ENCODE measurements at regions not wholly inside any gene's neighbourhood (a gene's known extent, or its start where the extent isn't known, plus 50 kb on each side); places are given as distances from the start of the nearest gene placed in this dataset.

- FAIRE-seq (no peak), DNase-seq (ENCODE audit: low read depth, low spot score) (no peak)
- Histone ChIP-seq H3K4me2 (ENCODE audit: insufficient read depth, low read length) (no peak overlapping the region), H3K36me3 (ENCODE audit: control insufficient read depth in 2 of 2, extremely low read depth in 1 of 2, insufficient read depth in 2 of 2, low read length in 2 of 2) (no peaks in the 10 kb centered on the region), H4K20me1 (replicated peaks; ENCODE audit: control insufficient read depth, extremely low read depth, insufficient read depth, low read length) (no peaks in the 10 kb centered on the region), H3K27me3 (ENCODE audit: control insufficient read depth in 2 of 2, insufficient read depth in 2 of 2, low read length in 2 of 2) (no peaks in the 10 kb centered on the region), H2AFZ (ENCODE audit: low read depth, low read length) (no peak overlapping the region), H3K9ac (replicated peaks; ENCODE audit: extremely low read depth, insufficient read depth, low read length) (no peak overlapping the region), H3K4me1 (ENCODE audit: control insufficient read depth, extremely low read depth, insufficient read depth, low read length) (no peaks in the 10 kb centered on the region), H3K4me3 (replicated peaks in 1 of 3; ENCODE audit: insufficient read depth in 1 of 3, low read depth in 1 of 3, low read length in 3 of 3) (no peak overlapping the region), H3K9me1 (replicated peaks; ENCODE audit: control insufficient read depth, extremely low read depth, insufficient read depth, low read length) (no peaks in the 10 kb centered on the region), H3K9me3 (replicated peaks; ENCODE audit: control insufficient read depth, insufficient read depth, low read length) (no peaks in the 10 kb centered on the region), H3K27ac (ENCODE audit: insufficient read depth, low read depth, low read length) (no peak overlapping the region), H3K79me2 (ENCODE audit: control insufficient read depth, insufficient read depth, low read length) (no peaks in the 10 kb centered on the region)
- intact Hi-C loops (cut with micrococcal nuclease) (no loop called here), dilution Hi-C loops (cut with MboI; ENCODE audit: extremely low pct_ligation_motif_present, low sequenced_read_pairs) (no loop called here)
- CTCF ChIA-PET: no interaction called here
- no TSS peak for BruUV-seq (replicated peaks)
- no peak for TF ChIP-seq MYC (IDR thresholded peaks at IDR 0.05; ENCODE audit: low read depth, low read length)
- POLR2A ChIA-PET: no interaction called here
Observed at GRCh38 chr9:80410106-80410505, 838.3 kb downstream of the TLE4 start.

- Histone ChIP-seq H3K4me2 (ENCODE audit: insufficient read depth, low read length) (no peak overlapping the region), H2AFZ (ENCODE audit: low read depth, low read length) (no peak overlapping the region), H3K27me3 (ENCODE audit: control insufficient read depth in 2 of 2, insufficient read depth in 2 of 2, low read length in 2 of 2) (no peaks in the 10 kb centered on the region), H3K4me1 (ENCODE audit: control insufficient read depth, extremely low read depth, insufficient read depth, low read length) (no peaks in the 10 kb centered on the region), H3K4me3 (replicated peaks in 1 of 3; ENCODE audit: insufficient read depth in 1 of 3, low read depth in 1 of 3, low read length in 3 of 3) (no peak overlapping the region), H3K27ac (ENCODE audit: insufficient read depth, low read depth, low read length) (no peak overlapping the region), H3K79me2 (ENCODE audit: control insufficient read depth, insufficient read depth, low read length) (no peaks in the 10 kb centered on the region), H3K9ac (replicated peaks; ENCODE audit: extremely low read depth, insufficient read depth, low read length) (no peak overlapping the region), H3K9me1 (replicated peaks; ENCODE audit: control insufficient read depth, extremely low read depth, insufficient read depth, low read length) (no peaks in the 10 kb centered on the region), H3K9me3 (replicated peaks; ENCODE audit: control insufficient read depth, insufficient read depth, low read length) (no peaks in the 10 kb centered on the region), H4K20me1 (replicated peaks; ENCODE audit: control insufficient read depth, extremely low read depth, insufficient read depth, low read length) (no peaks in the 10 kb centered on the region), H3K36me3 (ENCODE audit: control insufficient read depth in 2 of 2, extremely low read depth in 1 of 2, insufficient read depth in 2 of 2, low read length in 2 of 2) (no peaks in the 10 kb centered on the region)
- BruUV-seq (replicated peaks): no TSS peak
- FAIRE-seq: no peak
- CTCF ChIA-PET: no interaction called here
- intact Hi-C loops (cut with micrococcal nuclease): no loop called here
- dilution Hi-C loops (cut with MboI; ENCODE audit: extremely low pct_ligation_motif_present, low sequenced_read_pairs): no loop called here
- POLR2A ChIA-PET: no interaction called here
- no peak for DNase-seq (ENCODE audit: low read depth, low spot score)
- no peak for TF ChIP-seq EZH2 (IDR thresholded peaks at IDR 0.05; ENCODE audit: borderline replicate concordance, low read depth, low read length, severe bottlenecking)
Observed at GRCh38 chr9:80407220-80407619, 835.5 kb downstream of the TLE4 start.

- dilution Hi-C loops (cut with MboI; ENCODE audit: extremely low pct_ligation_motif_present, low sequenced_read_pairs) (no loop called here), intact Hi-C loops (cut with micrococcal nuclease) (no loop called here)
- ChIA-PET POLR2A (no interaction called here), CTCF (no interaction called here)
- BruUV-seq (replicated peaks): no TSS peak
- Histone ChIP-seq H3K27me3 (ENCODE audit: control insufficient read depth in 2 of 2, insufficient read depth in 2 of 2, low read length in 2 of 2) (no peaks in the 10 kb centered on the region), H3K4me1 (ENCODE audit: control insufficient read depth, extremely low read depth, insufficient read depth, low read length) (no peaks in the 10 kb centered on the region), H4K20me1 (replicated peaks; ENCODE audit: control insufficient read depth, extremely low read depth, insufficient read depth, low read length) (no peaks in the 10 kb centered on the region), H2AFZ (ENCODE audit: low read depth, low read length) (no peak overlapping the region), H3K9me1 (replicated peaks; ENCODE audit: control insufficient read depth, extremely low read depth, insufficient read depth, low read length) (no peaks in the 10 kb centered on the region), H3K9ac (replicated peaks; ENCODE audit: extremely low read depth, insufficient read depth, low read length) (no peak overlapping the region), H3K27ac (ENCODE audit: insufficient read depth, low read depth, low read length) (no peak overlapping the region), H3K9me3 (replicated peaks; ENCODE audit: control insufficient read depth, insufficient read depth, low read length) (no peaks in the 10 kb centered on the region), H3K4me2 (ENCODE audit: insufficient read depth, low read length) (no peak overlapping the region), H3K79me2 (ENCODE audit: control insufficient read depth, insufficient read depth, low read length) (no peaks in the 10 kb centered on the region), H3K36me3 (ENCODE audit: control insufficient read depth in 2 of 2, extremely low read depth in 1 of 2, insufficient read depth in 2 of 2, low read length in 2 of 2) (no peaks in the 10 kb centered on the region), H3K4me3 (replicated peaks in 1 of 3; ENCODE audit: insufficient read depth in 1 of 3, low read depth in 1 of 3, low read length in 3 of 3) (no peak overlapping the region)
- TF ChIP-seq FOS (IDR thresholded peaks at IDR 0.05; ENCODE audit: borderline replicate concordance, insufficient read depth, low read length) (no peak), MYC (IDR thresholded peaks at IDR 0.05; ENCODE audit: low read depth, low read length) (no peak)
- no peak for DNase-seq (ENCODE audit: low read depth, low spot score)
- no peak for FAIRE-seq
Observed at GRCh38 chr9:80401243-80401642, 829.5 kb downstream of the TLE4 start.
